Endothelial cell of hepatic sinusoid (primary cell): ENCODE measurements at regions not wholly inside any gene's neighbourhood (a gene's known extent, or its start where the extent isn't known, plus 50 kb on each side); places are given as distances from the start of the nearest gene placed in this dataset.

Source experiments
- in situ Hi-C: cut with HindIII; loops from 2 replicates; pipeline ENCODE4 v1.10.0; 2017; ENCODE audit warnings: low sequenced_read_pairs

- in situ Hi-C loops: no loop called here
Measured at GRCh38 chr14:101022916-101023435, 119.5 kb upstream of the RTL1 start.

GRCh38 chr14:101024686-101025085, 121.2 kb upstream of the RTL1 start:
- in situ Hi-C loops: no loop called here

- in situ Hi-C loops: no loop called here
Measured at GRCh38 chr14:101025131-101025530, 121.6 kb upstream of the RTL1 start.

GRCh38 chr14:101025696-101026095, 122.2 kb upstream of the RTL1 start:
- in situ Hi-C loops: no loop called here

- in situ Hi-C loops: no loop called here
Measured at GRCh38 chr14:101026341-101026740, 122.8 kb upstream of the RTL1 start.

- in situ Hi-C loops: no loop called here
Measured at GRCh38 chr14:101027291-101027690, 123.8 kb upstream of the RTL1 start.

GRCh38 chr14:101027966-101028365, 124.4 kb upstream of the RTL1 start:
- in situ Hi-C loops: no loop called here

GRCh38 chr14:101028971-101029667, 125.6 kb upstream of the RTL1 start:
- in situ Hi-C loops: no loop called here

- in situ Hi-C loops: loop anchor here (5.0 kb wide), 1 partner anchor 58 kb away; no protein-coding TSS in a partner anchor
Measured at GRCh38 chr14:101029668-101030290, 126.3 kb upstream of the RTL1 start.

GRCh38 chr14:101030586-101030985, 127.1 kb upstream of the RTL1 start:
- in situ Hi-C loops: loop anchor here (5.0 kb wide), 1 partner anchor 57 kb away; no protein-coding TSS in a partner anchor

- in situ Hi-C loops: loop anchor here (5.0 kb wide), 1 partner anchor 56 kb away; no protein-coding TSS in a partner anchor
Measured at GRCh38 chr14:101031186-101031585, 127.7 kb upstream of the RTL1 start.

GRCh38 chr14:101031721-101032120, 128.2 kb upstream of the RTL1 start:
- in situ Hi-C loops: loop anchor here (5.0 kb wide), 1 partner anchor 56 kb away; no protein-coding TSS in a partner anchor

GRCh38 chr14:101032433-101032832, 128.9 kb upstream of the RTL1 start:
- in situ Hi-C loops: loop anchor here (5.0 kb wide), 1 partner anchor 55 kb away; no protein-coding TSS in a partner anchor

- in situ Hi-C loops: loop anchor here (5.0 kb wide), 1 partner anchor 54 kb away; no protein-coding TSS in a partner anchor
Measured at GRCh38 chr14:101033006-101033405, 129.5 kb upstream of the RTL1 start.

GRCh38 chr14:101033446-101034165, 130.1 kb upstream of the RTL1 start:
- in situ Hi-C loops: loop anchor here (5.0 kb wide), 1 partner anchor 54 kb away; no protein-coding TSS in a partner anchor

- in situ Hi-C loops: loop anchor here (5.0 kb wide), 1 partner anchor 52 kb away; no protein-coding TSS in a partner anchor
Measured at GRCh38 chr14:101034986-101035385, 131.5 kb upstream of the RTL1 start.

GRCh38 chr14:101035466-101036225, 132.1 kb upstream of the RTL1 start:
- in situ Hi-C loops: no loop called here

- in situ Hi-C loops: no loop called here
Measured at GRCh38 chr14:101037021-101037817, 133.7 kb upstream of the RTL1 start.

GRCh38 chr14:101039031-101039754, 135.7 kb upstream of the RTL1 start:
- in situ Hi-C loops: no loop called here
